ENCODE measurements at regions not wholly inside any gene's neighbourhood (a gene's known extent, or its start where the extent isn't known, plus 50 kb on each side); places are given as distances from the start of the nearest gene placed in this dataset.
A peak's percentile ranks its signal among the peaks of the same experiment; 100 is the strongest.
"Not testable (repeated sequence)": the region's sequence is repeated elsewhere in the genome, so short reads cannot be mapped to it uniquely, and the experiment has no call there.

- CTCF ChIA-PET; H3K9me3 ChIP-seq (ENCODE audit: control insufficient read depth, insufficient read depth, low read length); H3K27me3 ChIP-seq (ENCODE audit: control insufficient read depth, insufficient read depth, low read length); POLR2A ChIA-PET; H3K27ac ChIP-seq (ENCODE audit: low read depth, low read length); DNase-seq (ENCODE audit: low read depth, low spot score); H3K4me3 ChIP-seq (ENCODE audit: low read depth, low read length): not testable (repeated sequence)
Measured at GRCh38 chr21:27996906-27997305, 995.8 kb downstream of the LTN1 start.

DNA sequence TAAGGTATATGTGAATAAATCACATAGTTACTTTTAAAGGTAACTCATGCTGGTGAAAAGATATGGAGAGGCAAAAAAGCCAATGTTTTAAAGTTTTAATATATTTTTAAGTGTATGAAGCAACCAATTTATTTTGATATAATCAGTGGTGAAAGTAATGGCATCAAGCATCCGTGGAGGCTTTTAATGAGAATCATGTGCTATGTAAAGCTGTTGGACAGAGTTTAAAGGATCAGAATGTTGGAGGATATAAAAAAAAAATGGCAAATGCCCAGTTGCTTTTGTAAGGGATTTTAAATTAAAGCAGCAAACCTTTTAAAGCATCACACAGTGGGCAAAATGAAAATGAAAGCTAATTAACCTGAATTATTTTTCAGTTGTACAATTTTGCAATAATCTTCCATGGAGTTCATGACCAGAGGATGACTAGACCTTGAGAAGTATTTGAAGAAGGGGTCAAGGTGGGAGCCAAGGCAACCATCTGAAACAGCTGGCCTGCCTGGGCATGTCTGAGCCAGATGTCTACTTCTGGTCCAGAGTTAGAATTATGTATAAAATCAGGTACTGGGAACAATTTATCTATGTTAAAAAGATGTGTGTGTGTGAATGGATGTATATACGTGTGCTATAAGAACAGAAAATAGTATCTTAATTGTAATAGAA is 1007.9 kb downstream of the LTN1 start:
- H3K27ac ChIP-seq (ENCODE audit: low read depth, low read length); H3K27me3 ChIP-seq (ENCODE audit: control insufficient read depth, insufficient read depth, low read length); CTCF ChIA-PET; POLR2A ChIA-PET; H3K4me3 ChIP-seq (ENCODE audit: low read depth, low read length); DNase-seq (ENCODE audit: low read depth, low spot score); H3K9me3 ChIP-seq (ENCODE audit: control insufficient read depth, insufficient read depth, low read length): not testable (repeated sequence)

GRCh38 chr21:27979446-27979845 is 1012.6 kb upstream of the ADAMTS5 start:
- DNase-seq (ENCODE audit: low read depth, low spot score); H3K27me3 ChIP-seq (ENCODE audit: control insufficient read depth, insufficient read depth, low read length); H3K9me3 ChIP-seq (ENCODE audit: control insufficient read depth, insufficient read depth, low read length); POLR2A ChIA-PET; H3K27ac ChIP-seq (ENCODE audit: low read depth, low read length); CTCF ChIA-PET; H3K4me3 ChIP-seq (ENCODE audit: low read depth, low read length): not testable (repeated sequence)

GRCh38 chr21:27975514-27975913 is 1008.6 kb upstream of the ADAMTS5 start:
- DNase-seq (ENCODE audit: low read depth, low spot score), result no peak
- TF ChIP-seq, protein P1, sequence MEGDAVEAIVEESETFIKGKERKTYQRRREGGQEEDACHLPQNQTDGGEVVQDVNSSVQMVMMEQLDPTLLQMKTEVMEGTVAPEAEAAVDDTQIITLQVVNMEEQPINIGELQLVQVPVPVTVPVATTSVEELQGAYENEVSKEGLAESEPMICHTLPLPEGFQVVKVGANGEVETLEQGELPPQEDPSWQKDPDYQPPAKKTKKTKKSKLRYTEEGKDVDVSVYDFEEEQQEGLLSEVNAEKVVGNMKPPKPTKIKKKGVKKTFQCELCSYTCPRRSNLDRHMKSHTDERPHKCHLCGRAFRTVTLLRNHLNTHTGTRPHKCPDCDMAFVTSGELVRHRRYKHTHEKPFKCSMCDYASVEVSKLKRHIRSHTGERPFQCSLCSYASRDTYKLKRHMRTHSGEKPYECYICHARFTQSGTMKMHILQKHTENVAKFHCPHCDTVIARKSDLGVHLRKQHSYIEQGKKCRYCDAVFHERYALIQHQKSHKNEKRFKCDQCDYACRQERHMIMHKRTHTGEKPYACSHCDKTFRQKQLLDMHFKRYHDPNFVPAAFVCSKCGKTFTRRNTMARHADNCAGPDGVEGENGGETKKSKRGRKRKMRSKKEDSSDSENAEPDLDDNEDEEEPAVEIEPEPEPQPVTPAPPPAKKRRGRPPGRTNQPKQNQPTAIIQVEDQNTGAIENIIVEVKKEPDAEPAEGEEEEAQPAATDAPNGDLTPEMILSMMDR (IDR thresholded peaks at IDR 0.05; ENCODE audit: low read depth, low read length), result no peak
- CTCF ChIA-PET, result no interaction called here

DNA sequence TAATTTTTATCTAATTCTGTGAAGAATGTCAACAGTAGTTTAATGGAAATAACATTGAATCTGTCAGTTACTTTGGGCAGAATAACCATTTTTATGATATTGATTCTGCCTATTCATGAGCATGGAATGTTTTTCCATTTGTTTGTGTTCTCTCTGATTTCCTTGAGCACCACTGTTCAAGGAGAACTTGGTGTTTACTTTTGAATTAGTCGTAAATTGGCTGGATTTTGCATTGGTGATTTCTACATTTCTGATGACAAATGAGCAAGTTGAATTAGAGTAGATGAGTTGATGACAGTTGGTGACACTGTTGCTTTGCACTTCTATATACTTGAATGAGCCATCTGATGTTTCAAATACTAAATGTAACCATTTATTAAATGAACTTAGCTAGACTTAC is 1007.3 kb upstream of the ADAMTS5 start:
- H3K4me3 ChIP-seq (ENCODE audit: low read depth, low read length); POLR2A ChIA-PET; H3K27ac ChIP-seq (ENCODE audit: low read depth, low read length); CTCF ChIA-PET; H3K27me3 ChIP-seq (ENCODE audit: control insufficient read depth, insufficient read depth, low read length); DNase-seq (ENCODE audit: low read depth, low spot score); H3K9me3 ChIP-seq (ENCODE audit: control insufficient read depth, insufficient read depth, low read length): not testable (repeated sequence)

More at GRCh38 chr21:27975514-27975913, 1008.6 kb upstream of the ADAMTS5 start:
- H3K27me3 ChIP-seq (ENCODE audit: control insufficient read depth, insufficient read depth, low read length), result no peaks in the 10 kb centered on the region
- H3K9me3 ChIP-seq (ENCODE audit: control insufficient read depth, insufficient read depth, low read length), result no peaks in the 10 kb centered on the region
- H3K27ac ChIP-seq (ENCODE audit: low read depth, low read length), result no peak overlapping the region
- POLR2A ChIA-PET, result no interaction called here
- H3K4me3 ChIP-seq (ENCODE audit: low read depth, low read length), result no peak overlapping the region

GRCh38 chr21:27968240-27968639 is 1001.4 kb upstream of the ADAMTS5 start:
- DNase-seq (ENCODE audit: low read depth, low spot score); H3K9me3 ChIP-seq (ENCODE audit: control insufficient read depth, insufficient read depth, low read length); CTCF ChIA-PET; H3K27ac ChIP-seq (ENCODE audit: low read depth, low read length); H3K4me3 ChIP-seq (ENCODE audit: low read depth, low read length); H3K27me3 ChIP-seq (ENCODE audit: control insufficient read depth, insufficient read depth, low read length): not testable (repeated sequence)
- POLR2A ChIA-PET, result interaction anchor here (0.6 kb wide), 1 partner anchor 1333 kb away, joined by 3 read pairs; no protein-coding TSS in a partner anchor

- CTCF ChIA-PET, result interaction anchor here (0.7 kb wide), 1 partner anchor 567 kb away, joined by 6 read pairs; no protein-coding TSS in a partner anchor
- Histone ChIP-seq H3K27ac (ENCODE audit: low read depth, low read length) (no peak overlapping the region), H3K9me3 (ENCODE audit: control insufficient read depth, insufficient read depth, low read length) (no peaks in the 10 kb centered on the region), H3K4me3 (ENCODE audit: low read depth, low read length) (no peak overlapping the region), H3K27me3 (ENCODE audit: control insufficient read depth, insufficient read depth, low read length) (no peaks in the 10 kb centered on the region)
- peak; percentile 52 for DNase-seq (ENCODE audit: low read depth, low spot score)
- TF ChIP-seq, protein P1 (IDR thresholded peaks at IDR 0.05; ENCODE audit: low read depth, low read length), result no peak
- POLR2A ChIA-PET, result no interaction called here
Measured at GRCh38 chr21:27954543-27955165, 987.8 kb upstream of the ADAMTS5 start.
